Neural cell (in vitro differentiated cells): ENCODE measurements at regions not wholly inside any gene's neighbourhood (a gene's known extent, or its start where the extent isn't known, plus 50 kb on each side); places are given as distances from the start of the nearest gene placed in this dataset.

Experiments used
- H2AFZ ChIP-seq: fragments of 200-600, 300-800 bp; sonication (generic), shearing (Covaris generic); 2 replicates; pipeline ENCODE4 v1.6.0; 2014; ENCODE audit warnings: low read depth, mild to moderate bottlenecking, antibody characterized with exemption, low read length, moderate library complexity
- H3F3A ChIP-seq: fragments of 200-600 bp; shearing (Covaris generic); 2 replicates; pipeline ENCODE4 v1.6.1; 2016; ENCODE audit warnings: mild to moderate bottlenecking, moderate library complexity, mixed read lengths, antibody characterized with exemption, low read length; ENCODE audit not compliant: insufficient read depth, poor library complexity, severe bottlenecking
- H3K27ac ChIP-seq: fragments of 200-600, 300-800 bp; sonication (generic), shearing (Covaris generic); 2 replicates; pipeline ENCODE4 v1.5.1; 2014; ENCODE audit warnings: mild to moderate bottlenecking, low read length, moderate library complexity
- H3K27me3 ChIP-seq: fragments of 300-800, 200-600 bp; sonication (generic), shearing (Covaris generic); 2 replicates; pipeline ENCODE4 v1.6.0; 2014; ENCODE audit warnings: mild to moderate bottlenecking, low read depth, low read length, moderate library complexity; ENCODE audit not compliant: insufficient read depth
- H3K36me3 ChIP-seq: fragments of 300-800, 200-600 bp; sonication (generic), shearing (Covaris generic); 2 replicates; pipeline ENCODE4 v1.5.1; 2014; ENCODE audit warnings: mild to moderate bottlenecking, antibody characterized with exemption, low read length, moderate library complexity; ENCODE audit not compliant: insufficient read depth
- H3K4me2 ChIP-seq: fragments of 300-800, 200-600 bp; sonication (generic), shearing (Covaris generic); 2 replicates; pipeline ENCODE4 v1.6.0; 2014; ENCODE audit warnings: mild to moderate bottlenecking, low read length
- H3K4me3 ChIP-seq: fragments of 300-800, 200-600 bp; sonication (generic), shearing (Covaris generic); 2 replicates; pipeline ENCODE4 v1.5.1; 2014; ENCODE audit warnings: mild to moderate bottlenecking, low read length, moderate library complexity
- H3K79me2 ChIP-seq: fragments of 200-600 bp; shearing (Covaris generic); replicated peaks from 2 replicates; pipeline ENCODE4 v1.6.0; 2014; ENCODE audit warnings: mild to moderate bottlenecking, low read length, moderate library complexity; ENCODE audit not compliant: insufficient read depth
- H3K9ac ChIP-seq: fragments of 300-800, 200-600 bp; sonication (generic), shearing (Covaris generic); 2 replicates; pipeline ENCODE4 v1.6.1; 2016; ENCODE audit warnings: mild to moderate bottlenecking, low read length, mixed read lengths
- H3K9me2 ChIP-seq: fragments of 200-600 bp; shearing (Covaris generic); 2 replicates; pipeline ENCODE4 v1.6.1; 2016; ENCODE audit warnings: mild to moderate bottlenecking, low read length, mixed read lengths; ENCODE audit not compliant: insufficient read depth
- H3K9me3 ChIP-seq: fragments of 200-600, 300-800 bp; sonication (generic), shearing (Covaris generic); 2 replicates; pipeline ENCODE4 v1.6.1; 2016; ENCODE audit warnings: mild to moderate bottlenecking, mixed run types, low read length, moderate library complexity, mixed read lengths
- H4K20me1 ChIP-seq: fragments of 200-600 bp; shearing (Covaris generic); 2 replicates; pipeline ENCODE4 v1.6.1; 2016; ENCODE audit warnings: mild to moderate bottlenecking, mixed run types; ENCODE audit not compliant: insufficient read depth
- CTCF ChIP-seq: fragments of 450-650 bp; IDR thresholded peaks from 2 replicates; pipeline ENCODE4 v1.5.1; 2014; ENCODE audit warnings: antibody characterized with exemption, mild to moderate bottlenecking, moderate library complexity; ENCODE audit not compliant: poor library complexity, severe bottlenecking
- EP300 ChIP-seq: fragments of 450-650 bp; conservative IDR thresholded peaks from 2 replicates; pipeline ENCODE4 v1.6.1; 2014; ENCODE audit warnings: antibody characterized with exemption, mild to moderate bottlenecking, moderate library complexity; ENCODE audit not compliant: poor library complexity, severe bottlenecking
- EZH2 ChIP-seq: fragments of 200-600, 300-800 bp; shearing (Covaris generic), sonication (generic); IDR thresholded peaks from 2 replicates; pipeline ENCODE4 v1.6.1; 2014; ENCODE audit warnings: antibody characterized with exemption, low read length, borderline replicate concordance, mild to moderate bottlenecking; ENCODE audit not compliant: insufficient read depth, poor library complexity, severe bottlenecking
- MXI1 ChIP-seq: fragments of 450-650 bp; conservative IDR thresholded peaks from 2 replicates; pipeline ENCODE4 v1.6.1; 2014; ENCODE audit warnings: antibody characterized with exemption, mild to moderate bottlenecking; ENCODE audit not compliant: poor library complexity, severe bottlenecking
- POLR2AphosphoS5 ChIP-seq: IDR thresholded peaks from 2 replicates; pipeline ENCODE4 v1.6.1; 2012
- RAD21 ChIP-seq: fragments of 450-650 bp; conservative IDR thresholded peaks from 2 replicates; pipeline ENCODE4 v1.6.1; 2014; ENCODE audit warnings: antibody characterized with exemption, mild to moderate bottlenecking, moderate library complexity
- REST ChIP-seq: IDR thresholded peaks from 2 replicates; pipeline ENCODE4 v1.6.1; 2012; ENCODE audit warnings: borderline replicate concordance
- SMC3 ChIP-seq: fragments of 450-650 bp; conservative IDR thresholded peaks from 2 replicates; pipeline ENCODE4 v1.6.1; 2014; ENCODE audit warnings: antibody characterized with exemption, mild to moderate bottlenecking, moderate library complexity; ENCODE audit not compliant: poor library complexity
- TAF1 ChIP-seq: IDR thresholded peaks from 2 replicates; pipeline ENCODE4 v1.6.1; 2012; ENCODE audit warnings: low read depth

GRCh38 chr9:88818495-88819201 is 172.6 kb upstream of the S1PR3 start:
- H3K9me3 ChIP-seq = no peaks in the 10 kb centered on the region
- peak overlapping the region; percentile 25 for H3K4me3 ChIP-seq
- H3K36me3 ChIP-seq = no peaks in the 10 kb centered on the region
- no peaks in the 10 kb centered on the region for H3K27me3 ChIP-seq
- H3K27ac ChIP-seq = no peak overlapping the region
- TF ChIP-seq REST = peak; percentile 64
- TF ChIP-seq EP300 = peak; percentile 27
- TF ChIP-seq MXI1 = peak; percentile 12
- TF ChIP-seq EZH2 = no peak
- no peak for TF ChIP-seq POLR2AphosphoS5
- TF ChIP-seq RAD21 = no peak
- TF ChIP-seq CTCF = no peak
- H3F3A ChIP-seq = no peaks in the 10 kb centered on the region
- no peak overlapping the region for H2AFZ ChIP-seq
- H4K20me1 ChIP-seq = no peaks in the 10 kb centered on the region
- peak overlapping the region; percentile 12 for H3K9ac ChIP-seq
- H3K4me2 ChIP-seq = no peak overlapping the region
- H3K9me2 ChIP-seq = no peaks in the 10 kb centered on the region
- H3K79me2 ChIP-seq = no peaks in the 10 kb centered on the region

GRCh38 chr9:88819476-88819875 is 171.8 kb upstream of the S1PR3 start:
- Histone ChIP-seq H3F3A (no peaks in the 10 kb centered on the region), H3K4me2 (no peak overlapping the region), H3K4me3 (no peak overlapping the region), H3K27me3 (no peaks in the 10 kb centered on the region), H3K36me3 (no peaks in the 10 kb centered on the region), H2AFZ (no peak overlapping the region), H3K27ac (no peak overlapping the region), H3K79me2 (no peaks in the 10 kb centered on the region), H3K9ac (no peak overlapping the region), H4K20me1 (no peaks in the 10 kb centered on the region), H3K9me2 (no peaks in the 10 kb centered on the region), H3K9me3 (no peaks in the 10 kb centered on the region)
- TF ChIP-seq EP300 = no peak
- TF ChIP-seq SMC3 = no peak
- no peak for TF ChIP-seq POLR2AphosphoS5
- TF ChIP-seq RAD21 = no peak
- no peak for TF ChIP-seq REST
- no peak for TF ChIP-seq TAF1
- TF ChIP-seq MXI1 = no peak
- no peak for TF ChIP-seq EZH2
- TF ChIP-seq CTCF = no peak
